Motor neuron (in vitro differentiated cells): ENCODE measurements at regions not wholly inside any gene's neighbourhood (a gene's known extent, or its start where the extent isn't known, plus 50 kb on each side); places are given as distances from the start of the nearest gene placed in this dataset.

Experiments used
- ATAC-seq, 8 experiments: fragments of 200-7000 bp; cut with Tn5 transposase; replicated peaks in 6 of 8; 2 replicates each; pipeline ENCODE4 v1.8.0; 2021; ENCODE audit warnings: mild to moderate bottlenecking in 8 of 8, moderate library complexity in 8 of 8
- H3K27ac ChIP-seq, 2 donors: fragments of 250-450 bp; sonication (Bioruptor Pico); 2 replicates each; pipeline ENCODE4 v1.9.0; 2021; ENCODE audit warnings: antibody characterized with exemption in 2 of 2, mild to moderate bottlenecking in 2 of 2, moderate library complexity in 1 of 2
- H3K4me1 ChIP-seq, 2 donors: fragments of 250-450 bp; sonication (Bioruptor Pico); replicated peaks in 1 of 2; 2 replicates each; pipeline ENCODE4 v1.6.1; 2021; ENCODE audit warnings: antibody characterized with exemption in 2 of 2, mild to moderate bottlenecking in 2 of 2, moderate library complexity in 1 of 2
- H3K4me3 ChIP-seq, 5 donors: fragments of 250-450 bp; sonication (Bioruptor Pico); 2 replicates each; pipeline ENCODE4 v1.9.0; 2021; ENCODE audit warnings: antibody characterized with exemption in 5 of 5, mild to moderate bottlenecking in 5 of 5, moderate library complexity in 4 of 5
- WGBS, 10 experiments: fragments of 450-650 bp; shearing (Covaris generic); methylation state at CpG; one replicate each; pipeline ENCODE4 v1.0.0; 2022; 5-methylcytosine and 5-hydroxymethylcytosine counted together
- in situ Hi-C, 9 experiments: fragments of 400-800 bp; cut with MboI; loops; one replicate each; pipeline ENCODE4 v1.15.0; 2021; ENCODE audit warnings: low sequenced_read_pairs in 9 of 9, low pct_unique_long_range_greater_than_20kb in 2 of 9; ENCODE audit not compliant: unreplicated experiment in 9 of 9

GRCh38 chr2:9144046-9144445 is 62.6 kb upstream of the ASAP2 start:
- 75 to 88% (median 83%) methylated on average over 1 of the region's 1 CpG; no CpG with 5 or more reads in 7 of the 10 experiments for WGBS, 10 experiments
- in situ Hi-C loops, result loop anchor here in 3 of 9 experiments (25.0 kb wide), 3 partner anchors 193 to 282 kb away; no protein-coding TSS in a partner anchor

GRCh38 chr2:9143264-9143815 is 63.3 kb upstream of the ASAP2 start:
- Histone ChIP-seq H3K4me1 (peaks cover 6 to 11% of the 10 kb centered on the region in 2 donors), H3K4me3 (no peak overlapping the region), H3K27ac (no peak overlapping the region)
- WGBS, 10 experiments, result 29 to 77% (median 55%) methylated on average over 2 to 6 of the region's 11 CpGs; no CpG with 5 or more reads in 4 of the 10 experiments
- no peak for ATAC-seq
- in situ Hi-C loops, result loop anchor here in 3 of 9 experiments (25.0 kb wide), 3 partner anchors 194 to 281 kb away; no protein-coding TSS in a partner anchor

More at GRCh38 chr2:9144046-9144445, 62.6 kb upstream of the ASAP2 start:
- ATAC-seq, result no peak
- H3K4me3 ChIP-seq, result no peak overlapping the region
- no peak overlapping the region for H3K27ac ChIP-seq
- peaks cover 2 to 6% of the 10 kb centered on the region in 2 donors for H3K4me1 ChIP-seq

GRCh38 chr2:9142551-9143263 is 63.9 kb upstream of the ASAP2 start:
- H3K4me3 ChIP-seq, result peak overlapping the region in 4 of 5 donors; percentile 3 to 11 (median 4)
- 0 to 43% (median 25%) methylated on average over 1 to 18 of the region's 40 CpGs; no CpG with 5 or more reads in 4 of the 10 experiments for WGBS, 10 experiments
- ATAC-seq, result peak; percentile 85 to 96 (median 90)
- no peak overlapping the region for H3K27ac ChIP-seq
- in situ Hi-C loops, result loop anchor here in 3 of 9 experiments (25.0 kb wide), 3 partner anchors 195 to 280 kb away; no protein-coding TSS in a partner anchor
- H3K4me1 ChIP-seq, result peaks cover 10 to 14% of the 10 kb centered on the region in 2 donors

- ATAC-seq, result no peak
- in situ Hi-C loops, result loop anchor here in 3 of 9 experiments (25.0 kb wide), 3 partner anchors 195 to 280 kb away; no protein-coding TSS in a partner anchor
- no peak overlapping the region for H3K4me3 ChIP-seq
- no peak overlapping the region for H3K27ac ChIP-seq
- WGBS, 10 experiments, result 83 to 100% (median 96%) methylated on average over 1 to 8 of the region's 15 CpGs; no CpG with 5 or more reads in 1 of the 10 experiments
- H3K4me1 ChIP-seq, result peaks cover 10 to 14% of the 10 kb centered on the region in 2 donors
Observed at GRCh38 chr2:9141706-9142460, 64.7 kb upstream of the ASAP2 start.

GRCh38 chr2:9141091-9141667 is 65.4 kb upstream of the ASAP2 start:
- Histone ChIP-seq H3K4me1 (peaks cover 10 to 14% of the 10 kb centered on the region in 2 donors), H3K27ac (no peak overlapping the region), H3K4me3 (no peak overlapping the region)
- ATAC-seq, result no peak
- in situ Hi-C loops, result loop anchor here in 3 of 9 experiments (25.0 kb wide), 3 partner anchors 196 to 279 kb away; no protein-coding TSS in a partner anchor
- WGBS, 10 experiments, result 50 to 100% (median 80%) methylated on average over 1 to 2 of the region's 6 CpGs; no CpG with 5 or more reads in 3 of the 10 experiments

- H3K4me1 ChIP-seq, result peaks cover 10 to 14% of the 10 kb centered on the region in 2 donors
- in situ Hi-C loops, result loop anchor here in 3 of 9 experiments (25.0 kb wide), 3 partner anchors 197 to 278 kb away; no protein-coding TSS in a partner anchor
- no peak overlapping the region for H3K27ac ChIP-seq
- 50 to 96% (median 69%) methylated on average over 3 to 5 of the region's 7 CpGs; no CpG with 5 or more reads in 6 of the 10 experiments for WGBS, 10 experiments
- H3K4me3 ChIP-seq, result no peak overlapping the region
- peak in 2 of 8 experiments; percentile 8 to 13 for ATAC-seq
Observed at GRCh38 chr2:9140645-9141044, 66.0 kb upstream of the ASAP2 start.

- in situ Hi-C loops, result loop anchor here in 3 of 9 experiments (25.0 kb wide), 3 partner anchors 198 to 277 kb away; no protein-coding TSS in a partner anchor
- peak; percentile 11 to 72 (median 64) for ATAC-seq
- 28 to 100% (median 50%) methylated on average over 1 to 6 of the region's 19 CpGs; no CpG with 5 or more reads in 7 of the 10 experiments for WGBS, 10 experiments
Observed at GRCh38 chr2:9139491-9140443, 66.8 kb upstream of the ASAP2 start.

GRCh38 chr2:9137379-9138150 is 69.0 kb upstream of the ASAP2 start:
- WGBS, 10 experiments, result 80 to 95% (median 90%) methylated on average over 1 to 13 of the region's 24 CpGs; no CpG with 5 or more reads in 3 of the 10 experiments
- Histone ChIP-seq H3K4me1 (peaks cover 10 to 14% of the 10 kb centered on the region in 2 donors), H3K4me3 (no peak overlapping the region), H3K27ac (no peak overlapping the region)
- no peak for ATAC-seq
- in situ Hi-C loops, result loop anchor here in 3 of 9 experiments (25.0 kb wide), 3 partner anchors 200 to 275 kb away; no protein-coding TSS in a partner anchor

More at GRCh38 chr2:9139491-9140443, 66.8 kb upstream of the ASAP2 start:
- Histone ChIP-seq H3K4me3 (no peak overlapping the region), H3K4me1 (peaks cover 10 to 14% of the 10 kb centered on the region in 2 donors), H3K27ac (no peak overlapping the region)

GRCh38 chr2:9135822-9136558 is 70.6 kb upstream of the ASAP2 start:
- in situ Hi-C loops, result loop anchor here in 3 of 9 experiments (25.0 kb wide), 3 partner anchors 201 to 274 kb away; no protein-coding TSS in a partner anchor
- Histone ChIP-seq H3K4me3 (no peak overlapping the region), H3K27ac (no peak overlapping the region), H3K4me1 (peaks cover 8 to 14% of the 10 kb centered on the region in 2 donors)
- WGBS, 10 experiments, result 33 to 100% (median 82%) methylated on average over 1 to 10 of the region's 15 CpGs; no CpG with 5 or more reads in 1 of the 10 experiments
- peak in 1 of 8 experiments; percentile 59 for ATAC-seq

- Histone ChIP-seq H3K4me1 (peaks cover 4 to 5% of the 10 kb centered on the region in 2 donors), H3K4me3 (no peak overlapping the region), H3K27ac (no peak overlapping the region)
- WGBS, 10 experiments, result 75 to 100% (median 93%) methylated on average over 1 to 5 of the region's 8 CpGs; no CpG with 5 or more reads in 5 of the 10 experiments
- in situ Hi-C loops, result loop anchor here in 3 of 9 experiments (25.0 kb wide), 3 partner anchors 210 to 265 kb away; no protein-coding TSS in a partner anchor
- no peak for ATAC-seq
Observed at GRCh38 chr2:9127316-9127715, 79.3 kb upstream of the ASAP2 start.
